ENCODE measurements at regions not wholly inside any gene's neighbourhood (a gene's known extent, or its start where the extent isn't known, plus 50 kb on each side); places are given as distances from the start of the nearest gene placed in this dataset.

DNA sequence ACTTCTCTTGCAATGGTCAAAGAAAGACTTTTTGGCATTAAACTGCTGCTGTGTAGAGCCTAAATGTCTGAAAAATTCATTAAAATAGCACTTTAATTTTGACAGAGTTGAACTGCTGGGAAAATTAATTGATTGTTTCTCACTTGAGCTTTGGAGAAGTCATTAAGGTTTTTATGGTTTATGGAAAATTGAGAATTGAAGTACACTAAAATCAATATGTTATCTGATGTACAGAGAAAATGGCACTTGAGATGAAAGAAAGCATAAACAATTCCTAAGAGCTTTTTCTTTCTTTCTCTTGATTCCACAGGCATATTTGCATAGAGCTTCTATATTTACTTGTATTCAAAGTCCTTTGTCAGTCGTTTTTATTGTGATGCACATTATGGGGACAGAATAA lies 188.5 kb upstream of the CAND1 start:
- TF ChIP-seq, protein P1, sequence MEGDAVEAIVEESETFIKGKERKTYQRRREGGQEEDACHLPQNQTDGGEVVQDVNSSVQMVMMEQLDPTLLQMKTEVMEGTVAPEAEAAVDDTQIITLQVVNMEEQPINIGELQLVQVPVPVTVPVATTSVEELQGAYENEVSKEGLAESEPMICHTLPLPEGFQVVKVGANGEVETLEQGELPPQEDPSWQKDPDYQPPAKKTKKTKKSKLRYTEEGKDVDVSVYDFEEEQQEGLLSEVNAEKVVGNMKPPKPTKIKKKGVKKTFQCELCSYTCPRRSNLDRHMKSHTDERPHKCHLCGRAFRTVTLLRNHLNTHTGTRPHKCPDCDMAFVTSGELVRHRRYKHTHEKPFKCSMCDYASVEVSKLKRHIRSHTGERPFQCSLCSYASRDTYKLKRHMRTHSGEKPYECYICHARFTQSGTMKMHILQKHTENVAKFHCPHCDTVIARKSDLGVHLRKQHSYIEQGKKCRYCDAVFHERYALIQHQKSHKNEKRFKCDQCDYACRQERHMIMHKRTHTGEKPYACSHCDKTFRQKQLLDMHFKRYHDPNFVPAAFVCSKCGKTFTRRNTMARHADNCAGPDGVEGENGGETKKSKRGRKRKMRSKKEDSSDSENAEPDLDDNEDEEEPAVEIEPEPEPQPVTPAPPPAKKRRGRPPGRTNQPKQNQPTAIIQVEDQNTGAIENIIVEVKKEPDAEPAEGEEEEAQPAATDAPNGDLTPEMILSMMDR (IDR thresholded peaks at IDR 0.05): no peak
- no peak for TF ChIP-seq POLR2A (IDR thresholded peaks at IDR 0.05)

Data from breast epithelium (tissue), 3 donors.